ENCODE measurements at regions not wholly inside any gene's neighbourhood (a gene's known extent, or its start where the extent isn't known, plus 50 kb on each side); places are given as distances from the start of the nearest gene placed in this dataset.

GRCh38 chr2:134002391-134002790 lies 251.5 kb upstream of the MGAT5 start:
- Histone ChIP-seq H3K27ac (ENCODE audit: extremely low read depth, low read depth, low read length) (no peak overlapping the region), H3K79me2 (ENCODE audit: control insufficient read depth, insufficient read depth, low read length) (no peaks in the 10 kb centered on the region), H2AFZ (ENCODE audit: low read depth, low read length) (no peak overlapping the region), H3K4me1 (replicated peaks in 1 of 2; ENCODE audit: control insufficient read depth in 2 of 2, insufficient read depth in 2 of 2, low read length in 2 of 2) (no peaks in the 10 kb centered on the region), H3K27me3 (ENCODE audit: control insufficient read depth in 2 of 2, insufficient read depth in 2 of 2, low read length in 2 of 2) (no peaks in the 10 kb centered on the region; a peak in 1 of 5 replicates), H3K4me2 (ENCODE audit: insufficient read depth, low read length) (no peak overlapping the region), H4K20me1 (replicated peaks; ENCODE audit: control insufficient read depth, insufficient read depth, low read length) (no peaks in the 10 kb centered on the region), H3K9ac (ENCODE audit: insufficient read depth in 1 of 2, low read depth in 2 of 2, low read length in 2 of 2) (no peak overlapping the region), H3K9me1 (ENCODE audit: control insufficient read depth, insufficient read depth, low read length) (no peaks in the 10 kb centered on the region), H3K4me3 (no peak overlapping the region), H3K36me3 (ENCODE audit: control insufficient read depth, insufficient read depth, low read length) (no peaks in the 10 kb centered on the region), H3K9me3 (replicated peaks; ENCODE audit: control insufficient read depth, insufficient read depth, low read depth, low read length) (no peaks in the 10 kb centered on the region)
- in situ Hi-C loops (cut with MboI) (no loop called here), intact Hi-C loops (cut with micrococcal nuclease) (no loop called here)
- WGBS (ENCODE audit: insufficient coverage, low coverage, missing lambda C conversion rate) = 0% methylated on average over 1 of the region's 1 CpG
- no TSS peak for BruUV-seq (replicated peaks)
- no peak for ATAC-seq
- ChIA-PET CTCF (ENCODE audit: low intra/inter-chr PET ratio) (no interaction called here), POLR2A (no interaction called here)
- no peak for TF ChIP-seq MED1 (CRISPR knock-in tag; IDR thresholded peaks at IDR 0.05; ENCODE audit: borderline replicate concordance)
- TF ChIP-seq CREM (IDR thresholded peaks at IDR 0.05; ENCODE audit: low read depth) = no peak
- TF ChIP-seq ZFP1 (CRISPR knock-in tag; IDR thresholded peaks at IDR 0.05) = no peak
- TF ChIP-seq MLX (CRISPR knock-in tag; conservative IDR thresholded peaks at IDR 0.05) = no peak
- no peak for TF ChIP-seq ESRRA (IDR thresholded peaks at IDR 0.05; ENCODE audit: borderline replicate concordance, low read depth)
- TF ChIP-seq TSC22D4 (tag; IDR thresholded peaks at IDR 0.05) = no peak
- no peak for TF ChIP-seq FOXO4 (CRISPR knock-in tag; IDR thresholded peaks at IDR 0.05)
- TF ChIP-seq SPI1 (IDR thresholded peaks at IDR 0.05; ENCODE audit: borderline replicate concordance, low read depth, low read length) = no peak
- no peak for DNase-seq (ENCODE audit: extremely low read depth in 1 of 4, low spot score in 3 of 4)
- FAIRE-seq = no peak
